SW 1271 (cell line): ENCODE measurements at regions not wholly inside any gene's neighbourhood (a gene's known extent, or its start where the extent isn't known, plus 50 kb on each side); places are given as distances from the start of the nearest gene placed in this dataset.
A peak's percentile ranks its signal among the peaks of the same experiment; 100 is the strongest.
"Not testable (repeated sequence)": the region's sequence is repeated elsewhere in the genome, so short reads cannot be mapped to it uniquely, and the experiment has no call there.

Source experiments
- DNase-seq, 2 experiments: peaks; one replicate each; lab custom pipeline; 2025; lab: John Stamatoyannopoulos, UW

DNA sequence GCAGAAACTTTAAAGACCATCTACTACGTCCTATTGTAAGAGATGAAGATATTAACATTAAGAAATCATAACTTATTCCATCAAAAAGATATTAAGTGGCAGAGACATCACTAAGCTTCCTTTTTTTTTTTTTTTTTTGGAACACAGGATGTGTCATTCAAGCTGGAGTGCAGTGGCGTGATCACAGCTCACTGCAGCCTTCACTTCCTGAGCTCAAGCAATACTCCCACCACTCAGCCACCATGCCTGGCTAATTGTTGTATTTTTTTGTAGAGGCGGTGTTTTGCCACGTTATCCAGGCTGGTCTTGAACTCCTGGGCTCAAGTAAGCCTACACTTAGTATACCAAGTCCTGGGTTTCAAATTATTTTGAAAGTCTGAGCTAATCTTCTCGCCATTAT is 169.7 kb upstream of the KCTD7 start:
- DNase-seq: not testable (repeated sequence)

DNA sequence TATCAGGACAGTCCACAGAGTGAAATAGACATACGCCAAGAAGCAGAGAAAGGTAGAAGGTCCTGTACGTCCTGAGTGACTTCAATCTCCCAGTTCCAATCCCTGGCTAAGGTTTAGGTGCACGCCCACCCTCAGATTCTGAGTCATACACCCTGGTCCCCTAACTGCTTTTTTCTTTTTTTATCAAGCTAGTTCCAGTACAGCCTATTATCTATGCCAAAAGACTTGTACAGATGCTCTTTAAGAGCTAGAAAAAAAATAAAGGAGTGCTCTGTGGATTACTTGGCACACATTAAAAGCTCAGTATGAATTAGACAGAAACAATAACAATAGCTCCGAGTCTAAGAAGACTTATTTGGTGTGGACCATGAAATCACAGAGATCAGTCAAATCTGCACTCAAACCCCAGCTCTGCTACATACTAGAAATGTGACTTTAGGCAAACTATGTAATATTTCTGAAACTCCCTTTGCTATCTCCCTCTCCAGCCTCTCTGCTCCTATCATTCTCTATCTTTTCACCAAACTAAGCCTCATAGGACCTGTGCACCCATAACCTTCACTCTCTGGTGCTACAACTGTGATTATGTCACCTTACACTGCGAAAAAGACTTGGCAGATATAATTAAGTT is 168.8 kb upstream of the KCTD7 start:
- DNase-seq: not testable (repeated sequence)

DNA sequence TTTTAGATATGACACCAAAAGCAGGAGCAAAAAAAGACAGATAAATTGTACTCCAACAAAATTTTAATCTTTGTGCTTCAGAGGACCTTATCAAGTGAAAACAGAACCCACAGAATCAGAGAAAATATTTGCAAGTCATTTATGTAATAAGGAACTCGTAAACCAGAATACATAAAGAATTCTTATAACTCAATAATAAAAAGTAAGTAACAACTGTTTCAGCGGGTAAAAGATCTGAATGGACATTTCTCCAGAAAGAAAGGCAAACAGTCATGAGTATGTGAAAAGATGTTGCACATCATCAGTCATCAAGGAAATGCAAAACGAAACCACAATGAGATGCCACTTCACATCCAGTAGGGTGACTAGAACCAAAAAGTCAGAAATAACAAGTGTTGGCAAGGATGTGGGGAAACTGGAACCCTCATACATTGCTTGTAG is 167.7 kb upstream of the KCTD7 start:
- no peak for DNase-seq

DNA sequence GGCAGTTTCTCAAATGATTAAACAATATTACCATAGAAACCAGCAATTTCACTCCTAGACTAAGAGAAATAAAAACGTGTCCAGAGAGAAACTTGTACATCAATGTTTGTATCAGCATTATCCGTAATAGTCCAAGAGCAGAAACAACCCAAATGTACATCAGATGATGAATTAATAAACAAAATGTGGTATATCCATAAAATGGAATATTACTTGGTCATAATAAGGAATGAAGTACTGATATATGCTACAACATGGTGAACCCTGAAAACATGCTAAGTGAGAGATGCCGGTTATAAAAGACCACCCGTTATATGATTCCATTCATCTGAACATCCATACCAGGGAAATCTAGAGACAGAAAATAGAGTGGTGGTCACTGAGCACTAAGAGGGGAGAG is 167.3 kb upstream of the KCTD7 start:
- DNase-seq: not testable (repeated sequence)

DNA sequence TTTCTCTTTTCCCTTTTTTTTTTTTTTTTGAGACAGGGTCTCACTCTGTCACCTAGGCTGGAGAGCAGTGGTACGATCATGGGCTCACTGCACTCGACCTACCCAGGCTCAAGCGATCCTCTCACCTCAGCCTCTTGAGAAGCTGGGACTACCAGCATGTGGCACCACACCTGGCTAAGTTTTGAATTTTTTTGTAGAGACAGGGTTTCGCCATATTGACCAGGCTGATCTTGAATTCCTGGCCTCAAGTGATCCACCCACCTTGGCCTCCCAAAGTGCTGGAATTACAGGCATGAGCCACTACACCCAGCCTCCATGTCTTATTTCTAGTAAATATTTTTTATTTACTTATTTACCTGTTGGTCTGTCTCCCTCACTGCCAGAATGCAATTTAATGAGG is 165.8 kb upstream of the KCTD7 start:
- not testable (repeated sequence) for DNase-seq

DNA sequence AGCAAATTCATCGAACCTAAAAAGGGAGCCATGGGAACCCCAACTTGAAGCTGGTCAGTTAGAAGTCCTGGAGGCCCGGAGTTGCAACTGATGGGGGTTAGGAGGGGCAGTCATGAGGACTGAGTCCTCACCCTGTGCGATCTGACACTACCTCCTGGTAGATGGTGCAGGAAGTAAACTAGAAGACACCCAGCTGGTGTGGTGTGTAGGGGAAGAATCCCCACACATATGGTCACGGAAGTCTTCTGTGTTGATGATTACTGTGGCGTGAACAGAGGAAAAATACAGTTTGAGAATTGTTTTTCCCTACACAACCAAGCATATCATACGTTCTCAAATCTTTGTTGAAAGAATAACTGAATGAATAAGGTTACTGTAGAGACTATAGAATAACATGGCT is 164.6 kb upstream of the KCTD7 start:
- no peak for DNase-seq

DNA sequence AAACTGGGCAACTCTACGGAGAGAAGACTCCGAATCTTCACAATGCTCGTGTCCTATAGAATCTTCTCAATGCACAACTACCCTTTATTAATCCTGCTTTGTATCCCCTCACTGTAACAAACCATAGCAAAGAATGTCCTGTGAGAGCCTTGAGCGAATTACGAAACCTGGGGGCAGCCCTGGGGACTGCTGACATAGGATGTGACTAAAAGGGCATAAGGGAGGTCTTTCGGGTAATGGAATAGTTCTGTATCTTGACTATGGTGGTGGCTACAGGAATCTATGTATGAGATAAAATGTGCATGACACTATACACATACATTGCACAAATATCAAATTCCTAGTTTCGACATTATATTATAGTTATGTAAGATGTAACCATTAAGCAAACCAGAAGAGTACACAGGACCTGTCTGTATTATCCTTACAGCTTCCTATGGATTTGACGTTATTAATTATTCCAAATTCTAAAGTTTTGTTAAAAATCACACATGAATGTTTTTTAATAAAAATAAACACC is 162.5 kb upstream of the KCTD7 start:
- no peak for DNase-seq

DNA sequence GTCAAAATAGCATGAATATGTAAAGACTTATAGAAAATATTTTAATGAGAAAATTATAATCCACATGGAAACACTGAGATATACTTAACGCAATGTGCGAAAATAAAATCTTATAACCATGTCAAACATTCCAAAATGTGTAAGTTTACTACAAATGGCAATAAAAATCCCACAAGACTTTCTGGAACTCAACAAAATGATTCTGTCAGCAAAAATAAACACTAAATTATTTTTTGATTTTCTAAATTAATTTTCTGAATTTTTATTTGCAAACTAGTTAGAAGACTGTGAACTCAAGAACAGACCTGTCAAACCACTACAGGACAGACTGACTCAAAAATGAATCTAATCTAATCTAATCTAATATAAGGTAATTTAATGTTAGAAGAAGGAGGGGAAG is 160.8 kb upstream of the KCTD7 start:
- no peak for DNase-seq

DNA sequence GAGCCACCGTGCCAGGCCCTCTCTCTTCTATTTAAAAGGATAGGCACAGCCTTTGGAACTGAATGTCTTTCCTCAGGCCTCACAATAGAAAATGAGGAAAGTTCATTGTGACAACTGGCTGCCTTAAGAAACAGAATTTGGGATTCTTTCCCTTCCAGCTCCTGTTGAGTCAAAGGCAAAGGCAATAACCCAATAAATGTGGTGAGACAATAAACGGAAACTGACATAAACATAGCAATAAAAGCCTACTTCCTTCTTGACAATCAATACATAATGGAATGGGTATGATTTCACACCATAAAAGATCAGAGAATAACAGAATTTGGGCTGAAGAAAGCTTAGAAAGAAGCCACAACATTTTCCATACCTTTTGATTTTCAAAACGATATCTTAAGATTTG is 155.6 kb upstream of the KCTD7 start:
- not testable (repeated sequence) for DNase-seq

DNA sequence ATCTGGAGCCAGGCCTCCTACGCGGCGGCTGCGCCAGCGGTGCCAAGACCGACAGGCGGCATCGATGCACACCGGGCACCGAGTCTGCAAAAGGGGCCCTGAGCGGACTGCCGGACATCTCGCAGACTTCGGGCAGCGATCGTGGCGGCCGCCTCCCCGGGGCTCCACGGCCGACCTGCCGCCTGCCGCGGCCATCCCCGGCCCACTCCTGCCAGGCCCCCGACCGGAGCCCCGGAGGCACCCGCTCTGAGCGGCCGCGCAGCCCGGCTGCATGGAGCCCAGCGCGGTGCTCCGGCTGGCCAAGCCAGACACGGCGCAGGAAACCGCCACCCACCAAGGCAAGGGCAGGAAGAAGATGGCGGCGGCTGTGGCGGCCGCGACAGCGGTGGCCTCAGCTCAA is 154.2 kb upstream of the KCTD7 start:
- DNase-seq: no peak

DNA sequence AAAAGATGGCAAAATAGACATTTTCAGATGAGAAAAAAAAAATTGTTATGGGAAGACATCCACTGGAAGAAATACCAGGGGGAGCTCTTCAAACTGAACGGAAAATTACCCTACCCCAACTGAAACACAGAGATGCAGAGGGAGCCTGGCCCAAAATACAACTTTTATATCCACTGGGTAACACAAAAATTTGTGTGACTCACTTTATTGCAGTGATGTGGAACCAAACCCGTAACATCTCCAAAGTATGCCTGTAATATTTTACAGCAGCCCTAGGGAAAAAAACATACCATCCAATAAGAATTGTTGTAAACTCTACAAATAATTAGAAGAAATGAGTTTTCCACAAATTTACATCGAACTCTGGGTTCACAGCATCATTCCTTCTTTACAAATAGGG is 152.6 kb upstream of the KCTD7 start:
- DNase-seq: not testable (repeated sequence)

DNA sequence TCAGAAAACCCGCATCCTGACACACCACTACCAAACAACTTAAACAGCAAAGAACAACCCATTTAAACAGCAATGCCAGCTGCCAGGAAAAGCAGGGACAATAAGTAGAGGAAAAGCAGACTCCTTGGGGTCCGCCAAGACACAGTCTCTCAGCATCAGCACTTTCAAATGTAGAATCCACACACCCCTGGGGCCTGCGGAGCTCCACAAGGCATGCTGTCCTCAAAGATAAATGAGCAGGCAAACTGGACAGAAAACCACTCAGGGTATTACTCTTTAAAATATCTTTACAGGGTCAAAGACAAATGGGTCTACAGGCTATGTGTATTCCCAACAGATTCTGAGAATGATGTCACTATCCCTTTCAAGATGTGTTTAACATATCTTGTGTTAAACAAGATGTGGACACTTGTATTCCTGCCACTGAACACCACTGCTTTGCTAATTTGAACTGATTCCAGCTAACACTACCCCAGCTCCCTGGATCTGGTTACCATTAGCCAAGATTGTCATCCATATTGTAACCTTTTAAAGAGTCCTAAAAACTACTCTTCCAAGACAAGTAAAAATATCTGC is 150.8 kb upstream of the KCTD7 start:
- DNase-seq: not testable (repeated sequence)

DNA sequence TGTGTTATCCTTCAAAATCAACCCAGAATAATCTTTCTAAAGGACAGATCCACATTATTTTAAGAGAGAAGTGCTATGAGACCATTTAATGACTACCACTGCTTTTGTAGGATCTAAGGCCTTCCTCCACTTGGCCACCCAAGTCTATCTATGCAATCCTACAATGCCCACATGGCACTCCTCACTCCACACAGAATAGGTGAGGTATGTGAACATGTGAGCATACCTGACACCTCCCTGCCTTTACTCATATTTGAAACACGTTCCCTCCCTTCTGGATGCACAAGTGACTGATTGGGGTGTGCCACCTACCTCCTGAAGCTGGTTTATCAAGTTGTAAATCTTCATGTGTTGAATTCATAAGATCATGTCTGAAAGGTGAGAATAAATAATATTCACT is 147.5 kb upstream of the KCTD7 start:
- DNase-seq: not testable (repeated sequence)

DNA sequence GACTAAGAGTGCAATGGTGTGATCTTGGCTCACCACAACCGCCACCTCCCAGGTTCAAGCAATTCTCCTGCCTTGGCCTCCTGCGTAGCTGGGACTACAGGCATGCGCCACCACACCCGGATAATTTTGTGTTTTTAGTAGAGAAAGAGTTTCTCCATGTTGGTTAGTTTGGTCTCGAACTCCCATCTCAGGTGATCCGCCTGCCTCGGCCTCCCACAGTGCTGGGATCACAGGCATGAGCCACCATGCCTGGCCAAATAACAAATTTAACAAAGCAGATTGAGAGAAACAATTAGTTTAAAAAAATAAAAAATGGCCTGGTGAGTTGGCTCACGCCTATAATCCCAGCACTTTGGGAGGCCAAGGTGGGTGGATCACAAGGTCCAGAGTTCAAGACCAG is 139.6 kb upstream of the KCTD7 start:
- DNase-seq: not testable (repeated sequence)

DNA sequence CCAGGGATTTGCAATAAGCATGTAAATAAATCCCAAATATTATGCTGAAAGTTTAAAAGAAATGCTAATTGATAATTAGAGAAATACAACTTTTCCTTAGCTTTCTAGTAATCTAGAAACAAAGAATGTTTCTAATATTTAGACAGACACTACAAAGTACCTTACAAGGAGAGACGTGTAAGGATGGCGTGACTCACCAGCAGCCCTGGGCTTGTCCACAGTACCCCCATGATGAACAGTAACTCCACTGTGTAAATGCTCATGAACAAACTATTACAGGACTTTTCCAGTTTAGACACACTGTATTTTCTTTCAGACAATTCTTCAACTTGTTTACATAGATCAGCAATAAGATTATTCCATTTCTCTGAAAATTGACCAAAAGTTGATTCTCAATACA is 138.9 kb upstream of the KCTD7 start:
- DNase-seq: not testable (repeated sequence)

DNA sequence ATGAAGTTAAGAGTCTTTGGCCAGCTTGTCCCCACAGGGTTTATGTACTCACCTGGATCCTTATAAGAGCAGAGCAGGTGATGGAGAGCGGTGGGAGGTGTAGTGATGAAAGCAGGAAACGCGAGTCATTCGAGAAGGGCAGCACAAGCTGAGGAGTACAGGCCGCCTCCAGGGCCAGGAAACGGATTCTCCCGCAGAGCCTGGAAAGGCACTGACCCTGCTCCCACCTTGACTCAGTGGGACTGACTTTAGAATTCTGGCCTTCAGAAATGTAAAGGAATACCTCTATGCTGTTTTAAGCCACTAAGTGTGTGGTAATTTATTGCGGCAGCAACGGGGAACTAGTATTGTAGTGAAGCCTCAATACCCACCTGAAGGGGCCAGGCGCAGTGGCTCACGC is 137.7 kb upstream of the KCTD7 start:
- DNase-seq: not testable (repeated sequence)

DNA sequence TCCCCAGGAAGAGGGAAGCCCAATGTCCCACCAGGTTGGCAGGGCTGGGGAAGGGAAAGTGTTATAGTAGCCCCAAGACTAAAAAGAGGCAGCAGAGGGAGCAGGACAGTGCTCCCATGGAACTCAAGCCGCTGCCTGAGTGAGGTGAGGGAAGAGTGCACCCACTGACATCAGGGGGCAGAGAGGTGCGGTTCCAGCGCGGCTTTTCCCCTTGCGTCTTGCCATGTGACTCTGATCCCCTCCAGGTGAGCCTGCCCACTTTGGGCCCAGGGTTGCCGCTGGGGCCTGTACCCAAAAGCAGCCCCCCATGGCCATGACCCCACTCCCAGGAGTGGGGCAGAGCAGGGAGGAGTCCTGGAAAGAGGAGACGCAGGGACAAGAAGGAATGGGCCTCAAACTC is 136.3 kb upstream of the KCTD7 start:
- not testable (repeated sequence) for DNase-seq

DNA sequence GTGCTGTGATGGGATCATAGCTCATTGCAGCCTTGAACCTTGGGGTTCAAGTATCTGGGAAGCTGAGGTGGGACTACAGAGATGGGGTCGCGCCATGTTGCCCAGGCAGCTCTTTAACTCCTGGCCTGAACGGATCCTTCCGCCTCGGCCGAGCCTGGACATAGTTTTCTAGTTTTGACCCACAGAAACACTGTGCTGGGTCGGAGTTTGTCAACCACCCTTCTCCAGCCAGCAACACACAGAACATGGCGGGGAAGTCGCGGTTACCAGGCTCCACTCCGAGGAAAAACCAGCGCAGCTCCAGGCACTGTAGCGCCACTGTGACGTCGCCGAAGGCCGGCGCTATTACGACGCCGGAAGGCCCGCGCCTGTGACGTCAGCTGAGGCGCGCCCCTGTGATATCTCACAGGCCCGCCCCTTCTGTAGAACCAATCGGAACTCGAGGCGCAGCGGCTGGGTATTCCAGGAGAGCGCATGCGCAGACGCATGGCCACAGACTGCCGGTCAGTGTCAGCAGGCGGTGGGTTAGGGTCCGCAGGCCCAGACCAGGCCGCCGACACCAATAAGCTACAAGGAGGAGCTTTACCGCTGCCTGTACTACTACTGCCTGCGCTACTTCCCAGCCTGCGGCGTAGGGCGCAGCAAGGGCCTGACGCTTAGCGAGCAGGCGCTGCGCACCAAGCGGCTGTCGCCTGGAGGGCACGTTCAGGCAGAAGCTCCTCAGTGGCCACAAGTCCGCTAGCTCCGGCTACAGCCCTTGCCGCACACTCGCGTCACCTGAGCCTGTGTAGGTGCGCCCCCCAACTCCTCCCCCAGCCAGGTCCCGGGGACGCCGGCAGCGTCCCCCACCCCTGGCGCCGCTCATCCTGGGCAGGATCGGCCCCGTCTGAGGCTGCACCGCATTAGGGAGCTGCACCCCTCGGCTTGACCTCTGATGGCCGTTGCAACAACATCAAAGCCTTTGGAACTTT is 135.2 kb upstream of the KCTD7 start:
- DNase-seq: peak; percentile 91 to 96

DNA sequence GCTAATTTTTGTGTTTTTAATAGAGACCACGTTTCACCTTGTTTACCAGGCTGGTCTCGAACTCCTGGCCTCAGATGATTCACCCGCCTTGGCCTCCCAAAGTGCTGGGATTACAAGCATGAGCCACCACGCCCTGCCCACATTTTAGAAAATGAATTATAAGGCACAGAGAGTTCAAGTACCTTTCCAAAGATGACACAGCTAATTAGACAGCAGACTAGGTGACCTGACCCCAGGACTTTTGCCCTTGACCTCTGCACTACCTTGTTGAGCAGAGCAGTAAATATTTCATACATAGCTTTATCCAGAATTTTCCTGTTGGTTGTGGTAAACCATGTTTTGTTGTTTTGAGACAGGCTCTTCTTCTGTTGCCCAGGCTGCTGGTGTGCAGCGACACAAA is 131.3 kb upstream of the KCTD7 start:
- no peak for DNase-seq

DNA sequence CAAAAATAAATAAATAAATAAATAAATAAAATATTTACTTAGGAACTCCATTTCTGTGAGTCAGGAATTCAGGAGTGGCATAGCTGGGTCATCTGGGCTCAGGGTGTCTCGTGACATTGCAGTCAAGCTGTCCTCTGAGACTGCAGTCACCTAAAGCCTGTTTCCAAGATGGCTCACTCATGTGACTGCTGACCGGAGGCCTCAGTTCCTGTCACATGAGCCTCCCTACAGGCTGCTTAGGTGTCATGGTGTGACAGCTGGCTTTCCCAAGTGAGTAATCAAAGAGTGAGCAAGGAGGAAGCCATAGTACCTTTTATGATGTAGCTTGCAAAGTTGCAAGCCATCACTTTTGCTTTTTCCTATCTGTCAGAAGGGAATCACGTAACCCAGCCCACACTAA is 128.6 kb upstream of the KCTD7 start:
- no peak for DNase-seq

DNA sequence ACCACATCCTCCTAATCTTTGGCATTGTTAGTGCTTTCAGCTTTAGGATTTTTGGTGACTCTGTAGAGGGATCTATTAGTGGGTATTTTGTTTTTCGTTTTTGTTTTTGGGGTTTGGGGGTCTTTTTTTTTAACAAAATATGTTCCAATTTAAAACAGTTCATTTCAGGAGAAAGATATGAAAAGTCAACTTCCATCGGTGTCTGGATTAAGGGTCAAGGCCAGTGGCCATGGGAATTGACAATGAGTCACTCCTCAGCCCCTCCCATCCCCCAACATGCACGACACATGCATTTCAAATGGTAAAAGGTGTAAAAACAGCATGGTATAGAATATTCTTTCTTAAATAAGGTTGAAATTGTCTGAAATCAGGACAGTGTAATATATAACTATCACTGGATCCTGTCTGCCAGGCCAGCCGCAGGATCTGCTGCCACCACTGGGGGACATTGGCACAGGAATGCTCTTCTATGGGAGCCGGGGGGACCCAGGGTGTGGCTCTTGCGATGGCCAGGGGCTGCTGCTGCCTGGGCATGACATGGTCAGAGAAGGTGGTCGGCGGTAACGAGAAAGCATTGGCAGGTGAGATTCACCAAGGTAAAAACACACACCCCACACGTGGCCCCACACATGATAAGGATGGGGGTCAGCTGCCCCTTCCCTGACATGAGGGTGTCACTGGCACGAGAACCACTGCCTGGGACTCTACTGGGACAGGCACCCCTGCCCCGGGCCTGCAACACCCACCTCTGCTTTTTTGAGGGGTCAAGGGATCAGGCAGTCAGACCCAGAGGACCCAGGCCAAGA is 126.2 kb upstream of the KCTD7 start:
- DNase-seq: no peak

DNA sequence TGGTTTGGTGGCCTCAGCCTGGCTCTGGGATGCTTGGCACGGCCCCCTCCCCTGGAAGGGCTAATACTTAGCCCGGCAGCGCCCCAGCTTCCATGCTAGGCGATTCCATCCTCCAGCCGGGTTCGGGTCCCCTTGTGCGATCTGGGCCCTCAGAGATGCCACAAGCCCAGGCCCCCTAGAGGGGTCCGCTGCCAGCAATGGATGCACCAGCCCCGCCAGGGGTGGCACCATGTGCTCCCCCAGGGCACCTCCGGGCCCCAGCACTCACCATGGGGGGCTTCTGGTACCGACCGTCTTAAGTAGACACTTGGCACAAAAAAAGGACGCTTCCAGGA is 125.7 kb upstream of the KCTD7 start:
- DNase-seq: no peak
